HepG2 (cell line): ENCODE measurements at regions not wholly inside any gene's neighbourhood (a gene's known extent, or its start where the extent isn't known, plus 50 kb on each side); places are given as distances from the start of the nearest gene placed in this dataset.

ENCODE experiments used
- ATAC-seq: fragments of 200-7000 bp; cut with Tn5 transposase; 3 replicates; pipeline ENCODE4 v1.9.1; 2020; ENCODE audit warnings: mild to moderate bottlenecking, moderate library complexity
- BruUV-seq: library from RNA; stranded (reverse); fragments of 400-500 nt; replicated peaks from 2 replicates; lab custom pipeline; 2021; lab: Mats Ljungman, UMichigan
- CTCF ChIA-PET: fragments of 300-600 bp; formaldehyde crosslinking; extraction: SDS; loops from one replicate; lab custom pipeline; 2021; ENCODE audit warnings: low total read pairs, inconsistent platforms, low intra/inter-chr PET ratio; lab: Yijun Ruan, JAX
- POLR2A ChIA-PET: fragments of 350-600 bp; sonication (Branson Sonifier 250); formaldehyde crosslinking; loops from one replicate; lab custom pipeline; 2020; ENCODE audit warnings: antibody characterized with exemption, inconsistent platforms; lab: Yijun Ruan, JAX
- DNase-seq: peaks from one replicate; pipeline ENCODE4 v3.0.0-alpha.2; 2015; ENCODE audit warnings: low spot score
- FAIRE-seq: peaks from 3 replicates; lab custom pipeline; 2011; peaks lifted over from hg19 to GRCh38; lab: Jason Lieb, UNC
- H2AFZ ChIP-seq: one replicate; pipeline ENCODE4 v1.6.1; 2011; ENCODE audit warnings: low read length, inconsistent platforms
- H3K27ac ChIP-seq: fragments of 300-600 bp; 3 replicates; pipeline ENCODE4 v1.8.0; 2011; ENCODE audit warnings: mixed run types, mild to moderate bottlenecking, mixed read lengths, low read length, inconsistent platforms; ENCODE audit not compliant: insufficient read depth; ENCODE audit errors: extremely low read length
- H3K27me3 ChIP-seq, 2 experiments: fragments of 200-600 bp in 1 of 2; 2 replicates in 1 of 2; 3 replicates in 1 of 2; pipeline versions ENCODE4 v1.6.0 to v1.8.0; 2011; ENCODE audit warnings: low read length in 2 of 2, mild to moderate bottlenecking in 2 of 2, moderate library complexity in 2 of 2, inconsistent platforms in 1 of 2; ENCODE audit not compliant: insufficient read depth in 2 of 2, control insufficient read depth in 1 of 2
- H3K36me3 ChIP-seq, 2 experiments: fragments of 200-600 bp in 1 of 2; replicated peaks in 1 of 2; 2 replicates in 1 of 2; 3 replicates in 1 of 2; pipeline versions ENCODE4 v1.5.1 to v1.8.0; 2011; ENCODE audit warnings: low read length in 2 of 2, inconsistent platforms in 1 of 2; ENCODE audit not compliant: insufficient read depth in 2 of 2, control insufficient read depth in 1 of 2
- H3K4me1 ChIP-seq: 2 replicates; pipeline ENCODE4 v1.5.1; 2012; ENCODE audit warnings: low read length, inconsistent platforms; ENCODE audit not compliant: insufficient read depth
- H3K4me2 ChIP-seq: 2 replicates; pipeline ENCODE4 v1.6.0; 2011; ENCODE audit warnings: low read depth, low read length, inconsistent platforms
- H3K4me3 ChIP-seq, 3 experiments: fragments of 200-600 bp in 1 of 3; sonication (generic), shearing (Covaris generic) in 1 of 3; replicated peaks in 1 of 3; 2 replicates each; pipeline ENCODE4 v1.5.1; 2011 to 2016; ENCODE audit warnings: low read length in 3 of 3, inconsistent platforms in 2 of 3, low read depth in 2 of 3, mild to moderate bottlenecking in 2 of 3, control low read depth in 1 of 3, mixed read lengths in 1 of 3; ENCODE audit not compliant: insufficient read depth in 1 of 3
- H3K79me2 ChIP-seq: one replicate; pipeline ENCODE4 v1.6.1; 2011; ENCODE audit warnings: low read length, inconsistent platforms; ENCODE audit not compliant: insufficient read depth
- H3K9ac ChIP-seq: 2 replicates; pipeline ENCODE4 v1.6.0; 2011; ENCODE audit warnings: mild to moderate bottlenecking, low read depth, low read length, inconsistent platforms; ENCODE audit not compliant: insufficient read depth
- H3K9me3 ChIP-seq: 2 replicates; pipeline ENCODE4 v1.5.1; 2012; ENCODE audit warnings: mild to moderate bottlenecking, low read length
- H4K20me1 ChIP-seq: 2 replicates; pipeline ENCODE4 v1.6.0; 2011; ENCODE audit warnings: inconsistent platforms, mild to moderate bottlenecking, low read length, moderate library complexity; ENCODE audit not compliant: insufficient read depth
- ATF7 ChIP-seq, 2 experiments: fragments of 450-650 bp in 1 of 2; sonication (generic) in 1 of 2; formaldehyde crosslinking in 1 of 2; IDR thresholded peaks; 2 replicates each; pipeline versions ENCODE4 v1.4.0 to v1.6.1; 2016 to 2020; ENCODE audit warnings: antibody characterized with exemption in 1 of 2, mild to moderate bottlenecking in 1 of 2, missing genetic modification reagents in 1 of 2
- CEBPB ChIP-seq: IDR thresholded peaks from 2 replicates; pipeline ENCODE4 v1.6.1; 2011; ENCODE audit warnings: low read depth, low read length, improper control_type of control experiment, borderline replicate concordance
- ELF3 ChIP-seq: IDR thresholded peaks from 2 replicates; pipeline ENCODE4 v1.6.1; 2016; ENCODE audit warnings: missing genetic modification reagents, missing compliant biosample characterization
- NPAS2 ChIP-seq: sonication (generic); formaldehyde crosslinking; IDR thresholded peaks from 2 replicates; pipeline ENCODE4 v1.8.0; 2022; ENCODE audit warnings: mild to moderate bottlenecking, missing genetic modification reagents, borderline replicate concordance
- YEATS4 ChIP-seq: sonication (generic); formaldehyde crosslinking; IDR thresholded peaks from 2 replicates; pipeline ENCODE4 v1.4.0; 2020; ENCODE audit warnings: missing genetic modification reagents, borderline replicate concordance
- ZFP62 ChIP-seq: sonication (generic); formaldehyde crosslinking; IDR thresholded peaks from 2 replicates; pipeline ENCODE4 v1.4.0; 2020; ENCODE audit warnings: missing genetic modification reagents
- ZNF883 ChIP-seq: sonication (generic); formaldehyde crosslinking; IDR thresholded peaks from 2 replicates; pipeline ENCODE4 v1.5.1; 2020; ENCODE audit warnings: mild to moderate bottlenecking, missing genetic modification reagents; ENCODE audit errors: not compliant biosample characterization
- WGBS: methylation state at CpG from one replicate; pipeline ENCODE4 v1.1.6; 2017; ENCODE audit warnings: low lambda C conversion rate; 5-methylcytosine and 5-hydroxymethylcytosine counted together
- in situ Hi-C: cut with HindIII; loops from 2 replicates; pipeline ENCODE4 v1.10.0; 2017; ENCODE audit warnings: low pct_unique_long_range_greater_than_20kb; ENCODE audit not compliant: extremely low pct_ligation_motif_present
- intact Hi-C: fragments of 100-400 bp; cut with micrococcal nuclease; formaldehyde crosslinking; loops from one replicate; pipeline ENCODE4 v1.10.0; 2022; ENCODE audit not compliant: unreplicated experiment
- TF ChIP-seq, protein P1 (sequence below): IDR thresholded peaks from 2 replicates; pipeline ENCODE4 v1.6.1; 2016; ENCODE audit warnings: missing compliant biosample characterization, missing genetic modification reagents, borderline replicate concordance
- TF ChIP-seq, protein P2 (sequence below): fragments of 450-650 bp; IDR thresholded peaks from 2 replicates; pipeline ENCODE4 v1.6.1; 2016

- intact Hi-C loops (no loop called here), in situ Hi-C loops (no loop called here)
- H3K9me3 ChIP-seq: no peaks in the 10 kb centered on the region
- H3K36me3 ChIP-seq: no peaks in the 10 kb centered on the region
- no peak overlapping the region for H3K4me2 ChIP-seq
- CTCF ChIA-PET: no interaction called here
- POLR2A ChIA-PET: no interaction called here
- no peak overlapping the region for H2AFZ ChIP-seq
- FAIRE-seq: no peak
- no peak overlapping the region for H3K9ac ChIP-seq
- no peaks in the 10 kb centered on the region for H3K79me2 ChIP-seq
- TF ChIP-seq ZFP62 (CRISPR knock-in tag) (no peak), NPAS2 (CRISPR knock-in tag) (no peak), ELF3 (CRISPR knock-in tag) (no peak), CEBPB (peak; percentile 64), YEATS4 (CRISPR knock-in tag) (no peak), ZNF883 (no peak), ATF7 (IDR thresholded peaks at IDR 0.05) (peak; percentile 23; the same call in 1 of the 2 replicates), ATF7 (CRISPR knock-in tag; IDR thresholded peaks at IDR 0.05) (no peak)
- TF ChIP-seq, protein P1, sequence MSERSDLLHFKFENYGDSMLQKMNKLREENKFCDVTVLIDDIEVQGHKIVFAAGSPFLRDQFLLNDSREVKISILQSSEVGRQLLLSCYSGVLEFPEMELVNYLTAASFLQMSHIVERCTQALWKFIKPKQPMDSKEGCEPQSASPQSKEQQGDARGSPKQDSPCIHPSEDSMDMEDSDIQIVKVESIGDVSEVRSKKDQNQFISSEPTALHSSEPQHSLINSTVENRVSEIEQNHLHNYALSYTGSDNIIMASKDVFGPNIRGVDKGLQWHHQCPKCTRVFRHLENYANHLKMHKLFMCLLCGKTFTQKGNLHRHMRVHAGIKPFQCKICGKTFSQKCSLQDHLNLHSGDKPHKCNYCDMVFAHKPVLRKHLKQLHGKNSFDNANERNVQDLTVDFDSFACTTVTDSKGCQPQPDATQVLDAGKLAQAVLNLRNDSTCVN: no peak
- TF ChIP-seq, protein P2, sequence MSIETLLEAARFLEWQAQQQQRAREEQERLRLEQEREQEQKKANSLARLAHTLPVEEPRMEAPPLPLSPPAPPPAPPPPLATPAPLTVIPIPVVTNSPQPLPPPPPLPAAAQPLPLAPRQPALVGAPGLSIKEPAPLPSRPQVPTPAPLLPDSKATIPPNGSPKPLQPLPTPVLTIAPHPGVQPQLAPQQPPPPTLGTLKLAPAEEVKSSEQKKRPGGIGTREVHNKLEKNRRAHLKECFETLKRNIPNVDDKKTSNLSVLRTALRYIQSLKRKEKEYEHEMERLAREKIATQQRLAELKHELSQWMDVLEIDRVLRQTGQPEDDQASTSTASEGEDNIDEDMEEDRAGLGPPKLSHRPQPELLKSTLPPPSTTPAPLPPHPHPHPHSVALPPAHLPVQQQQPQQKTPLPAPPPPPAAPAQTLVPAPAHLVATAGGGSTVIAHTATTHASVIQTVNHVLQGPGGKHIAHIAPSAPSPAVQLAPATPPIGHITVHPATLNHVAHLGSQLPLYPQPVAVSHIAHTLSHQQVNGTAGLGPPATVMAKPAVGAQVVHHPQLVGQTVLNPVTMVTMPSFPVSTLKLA: no peak
- BruUV-seq: no TSS peak
- no peaks in the 10 kb centered on the region for H4K20me1 ChIP-seq
- DNase-seq: no peak
- no peaks in the 10 kb centered on the region for H3K4me1 ChIP-seq
- no peak for ATAC-seq
- no peaks in the 10 kb centered on the region for H3K27me3 ChIP-seq
- no peak overlapping the region for H3K4me3 ChIP-seq
- H3K27ac ChIP-seq: no peak overlapping the region
- WGBS: 10% methylated on average over 4 of the region's 4 CpGs
These were observed 73.7 kb upstream of the EYS start for GRCh38 chr6:65780691-65781090.
